ENCODE measurements at regions not wholly inside any gene's neighbourhood (a gene's known extent, or its start where the extent isn't known, plus 50 kb on each side); places are given as distances from the start of the nearest gene placed in this dataset.

DNA sequence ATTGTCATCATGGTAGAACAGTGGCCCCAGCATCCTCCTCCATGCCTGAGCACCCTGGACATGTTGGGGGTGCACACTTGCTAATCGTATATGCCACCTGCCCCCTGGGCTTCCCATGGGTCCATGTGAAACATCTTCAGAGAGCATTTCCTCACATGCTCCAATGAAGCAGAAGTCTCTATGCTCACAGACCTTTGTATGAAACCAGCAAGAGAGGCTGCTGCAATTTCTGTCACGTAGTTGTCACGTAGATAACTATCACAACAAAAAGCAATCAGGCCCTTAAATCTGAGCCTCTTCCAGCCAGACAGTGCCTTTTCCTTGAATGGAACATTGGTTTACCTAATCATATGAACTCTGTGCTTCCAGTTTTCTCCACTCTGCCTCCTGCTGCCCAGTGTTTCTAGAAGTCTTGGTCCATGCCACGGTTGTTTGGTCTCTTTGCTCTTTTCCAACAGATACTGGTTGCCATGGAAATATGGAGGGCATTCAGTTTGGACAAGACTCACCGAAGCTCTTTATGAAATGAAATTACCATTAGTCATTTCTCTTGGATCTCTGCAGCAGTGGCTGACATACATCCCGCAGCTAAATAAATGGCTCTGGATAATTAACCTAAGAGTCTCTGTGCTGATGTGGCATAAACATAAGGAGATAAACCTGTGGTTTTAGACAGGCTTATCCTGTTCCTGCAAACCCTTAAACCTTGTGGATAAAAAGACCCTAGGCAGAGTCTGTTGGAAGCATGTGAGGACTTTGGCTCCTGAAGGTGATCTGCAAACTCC, 172.8 kb upstream of the SYNDIG1 start:
- Mint-ChIP-seq H3K27ac (ENCODE audit: unreplicated experiment) (no peak overlapping the region), H3K36me3 (ENCODE audit: unreplicated experiment) (no peaks in the 10 kb centered on the region), H3K4me1 (ENCODE audit: low read depth, unreplicated experiment) (peaks cover 6% of the 10 kb centered on the region), H3K9me3 (ENCODE audit: unreplicated experiment) (peaks cover 2% of the 10 kb centered on the region), H3K4me3 (ENCODE audit: unreplicated experiment) (no peak overlapping the region), H3K27me3 (ENCODE audit: unreplicated experiment) (no peaks in the 10 kb centered on the region)
- TF ChIP-seq CTCF (IDR thresholded peaks at IDR 0.05; ENCODE audit: partially characterized antibody, unreplicated experiment) = no peak
- DNase-seq = no peak

DNA sequence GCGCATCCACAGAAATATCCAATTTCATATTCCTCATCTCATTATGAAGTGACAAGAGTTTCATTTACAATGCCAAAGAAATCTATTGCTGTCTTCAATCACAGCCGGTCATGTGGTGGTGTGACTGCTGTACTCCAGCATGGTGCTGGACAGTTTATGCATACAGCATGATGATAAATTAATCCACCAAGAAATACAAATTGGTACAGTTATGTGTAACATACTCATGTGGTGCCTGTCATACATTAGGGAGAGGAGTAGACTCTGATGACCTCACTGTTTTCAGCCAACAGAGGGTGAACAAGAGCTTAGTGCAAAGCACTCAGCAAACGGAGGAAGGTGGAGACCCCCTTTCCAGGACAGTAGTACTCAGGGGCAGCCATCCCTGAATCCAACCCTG, 178.4 kb upstream of the SYNDIG1 start:
- no peak for DNase-seq
- H3K9me3 Mint-ChIP-seq (ENCODE audit: unreplicated experiment) = no peaks in the 10 kb centered on the region
- H3K27ac Mint-ChIP-seq (ENCODE audit: unreplicated experiment) = no peak overlapping the region
- no peak overlapping the region for H3K4me3 Mint-ChIP-seq (ENCODE audit: unreplicated experiment)
- TF ChIP-seq CTCF (IDR thresholded peaks at IDR 0.05; ENCODE audit: partially characterized antibody, unreplicated experiment) = no peak
- H3K36me3 Mint-ChIP-seq (ENCODE audit: unreplicated experiment) = peaks cover 4% of the 10 kb centered on the region
- H3K4me1 Mint-ChIP-seq (ENCODE audit: low read depth, unreplicated experiment) = no peaks in the 10 kb centered on the region
- no peaks in the 10 kb centered on the region for H3K27me3 Mint-ChIP-seq (ENCODE audit: unreplicated experiment)

- H3K4me3 Mint-ChIP-seq (ENCODE audit: unreplicated experiment) = no peak overlapping the region
- H3K27ac Mint-ChIP-seq (ENCODE audit: unreplicated experiment) = no peak overlapping the region
- peaks cover 4% of the 10 kb centered on the region for H3K36me3 Mint-ChIP-seq (ENCODE audit: unreplicated experiment)
- no peaks in the 10 kb centered on the region for H3K4me1 Mint-ChIP-seq (ENCODE audit: low read depth, unreplicated experiment)
- TF ChIP-seq CTCF (IDR thresholded peaks at IDR 0.05; ENCODE audit: partially characterized antibody, unreplicated experiment) = no peak
- H3K27me3 Mint-ChIP-seq (ENCODE audit: unreplicated experiment) = no peaks in the 10 kb centered on the region
- no peak for DNase-seq
- H3K9me3 Mint-ChIP-seq (ENCODE audit: unreplicated experiment) = no peaks in the 10 kb centered on the region
Measured at GRCh38 chr20:24289737-24290481, 179.5 kb upstream of the SYNDIG1 start.

DNA sequence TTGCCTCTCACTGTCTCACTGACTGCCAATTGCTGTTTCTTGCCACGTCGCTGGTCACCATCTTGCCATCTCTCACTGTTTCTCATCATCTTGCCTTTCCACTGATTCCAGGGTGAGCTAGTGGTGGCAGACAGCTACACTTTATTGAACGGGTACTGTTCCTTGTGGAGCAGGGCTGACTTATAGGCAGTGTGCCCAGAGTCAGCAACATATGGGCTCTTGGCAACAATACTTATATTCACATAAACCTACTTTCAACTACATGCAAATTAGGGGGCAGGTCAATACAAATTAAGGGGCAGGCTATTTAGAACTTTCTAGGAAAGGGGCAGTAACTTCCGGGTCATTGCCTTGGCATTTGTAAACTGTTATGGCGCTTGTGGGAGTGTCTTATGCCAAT, 186.2 kb upstream of the SYNDIG1 start:
- no peaks in the 10 kb centered on the region for H3K9me3 Mint-ChIP-seq (ENCODE audit: unreplicated experiment)

More for the DNA sequence above, 186.2 kb upstream of the SYNDIG1 start:
- no peak for DNase-seq
- Mint-ChIP-seq H3K4me1 (ENCODE audit: low read depth, unreplicated experiment) (peaks cover 1% of the 10 kb centered on the region), H3K4me3 (ENCODE audit: unreplicated experiment) (no peak overlapping the region), H3K36me3 (ENCODE audit: unreplicated experiment) (no peaks in the 10 kb centered on the region), H3K27me3 (ENCODE audit: unreplicated experiment) (no peaks in the 10 kb centered on the region), H3K27ac (ENCODE audit: unreplicated experiment) (no peak overlapping the region)
- no peak for TF ChIP-seq CTCF (IDR thresholded peaks at IDR 0.05; ENCODE audit: partially characterized antibody, unreplicated experiment)
